ENCODE measurements at regions not wholly inside any gene's neighbourhood (a gene's known extent, or its start where the extent isn't known, plus 50 kb on each side); places are given as distances from the start of the nearest gene placed in this dataset.
"Not testable (repeated sequence)": the region's sequence is repeated elsewhere in the genome, so short reads cannot be mapped to it uniquely, and the experiment has no call there.

GRCh38 chr22:49413551-49413950, 414.1 kb downstream of the BRD1 start:
- no peak for DNase-seq (ENCODE audit: low read depth)

DNA sequence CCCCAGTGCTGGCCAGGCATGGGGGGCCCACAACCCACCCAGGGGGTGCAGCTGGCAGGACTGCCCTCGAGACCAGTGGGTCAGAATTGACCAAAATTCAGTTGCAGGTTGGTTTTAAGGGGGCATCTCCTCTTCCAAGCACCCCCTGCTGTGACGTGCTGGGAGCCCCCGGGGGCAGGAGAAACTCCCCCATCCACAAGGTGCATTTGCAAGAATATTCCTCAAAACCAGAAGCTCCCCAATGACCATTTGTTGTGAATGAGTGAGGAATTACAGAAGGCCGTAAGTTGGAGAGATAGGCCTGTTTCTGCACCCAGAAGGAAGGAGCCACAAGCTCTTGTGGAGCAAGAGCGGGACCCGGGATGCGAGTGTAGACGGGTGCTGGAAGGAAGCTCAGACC, 414.5 kb downstream of the BRD1 start:
- no peak for DNase-seq (ENCODE audit: low read depth)

DNA sequence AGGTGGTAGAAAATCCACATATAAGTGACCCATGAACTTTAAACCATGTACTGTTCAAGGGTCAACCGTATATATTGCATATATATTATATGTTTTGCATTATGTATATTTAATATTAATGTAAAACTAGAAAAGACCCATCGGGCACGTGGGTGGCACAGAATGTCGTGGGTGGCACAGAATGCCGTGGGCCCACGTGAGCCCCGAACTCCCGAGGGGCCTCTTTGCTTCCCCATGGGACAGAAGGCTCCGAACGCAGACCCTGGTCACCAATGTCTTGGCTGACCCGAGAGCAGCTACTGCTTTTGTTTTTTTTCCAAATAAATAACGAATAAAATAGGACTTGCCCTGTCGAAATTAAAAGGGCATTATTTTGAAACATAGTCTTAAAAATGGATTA, 415.4 kb downstream of the BRD1 start:
- no peak for DNase-seq (ENCODE audit: low read depth)

GRCh38 chr22:49411236-49411635, 416.4 kb downstream of the BRD1 start:
- DNase-seq (ENCODE audit: low read depth): no peak

DNA sequence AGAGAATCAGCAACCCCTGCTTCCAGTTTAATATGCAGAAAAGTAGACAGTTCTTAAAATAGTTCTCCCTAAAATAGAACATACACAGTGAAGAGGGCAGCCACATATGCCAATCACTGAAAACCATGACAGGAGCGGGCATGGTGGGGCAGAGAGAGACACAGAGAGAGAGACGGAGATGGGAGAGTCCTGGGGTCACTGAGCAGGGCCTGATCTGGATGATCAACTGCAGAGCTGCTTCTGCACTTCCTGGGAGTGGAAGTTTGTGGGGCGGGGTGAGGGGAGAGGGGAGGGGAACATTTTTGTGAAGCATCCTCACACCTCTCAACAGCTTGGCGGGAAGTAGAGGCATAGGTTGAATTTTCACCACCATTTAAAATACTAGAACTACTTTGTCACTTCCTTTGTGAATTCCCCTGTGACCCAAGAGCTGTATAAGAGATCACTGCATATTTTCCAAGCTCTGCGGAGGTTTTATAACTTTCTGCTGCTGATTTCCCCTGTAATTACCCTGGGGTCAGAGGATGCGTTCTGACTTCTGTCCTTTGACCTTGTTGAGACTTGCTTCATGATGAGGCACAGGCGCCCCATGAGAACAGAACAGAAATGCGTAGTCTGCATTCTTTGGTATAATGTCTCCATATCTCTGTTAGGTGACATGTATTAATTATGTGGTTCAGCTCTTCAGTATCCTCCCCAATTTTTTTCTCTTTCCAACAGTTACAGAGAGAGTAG, 419.4 kb downstream of the BRD1 start:
- DNase-seq (ENCODE audit: low read depth): no peak

DNA sequence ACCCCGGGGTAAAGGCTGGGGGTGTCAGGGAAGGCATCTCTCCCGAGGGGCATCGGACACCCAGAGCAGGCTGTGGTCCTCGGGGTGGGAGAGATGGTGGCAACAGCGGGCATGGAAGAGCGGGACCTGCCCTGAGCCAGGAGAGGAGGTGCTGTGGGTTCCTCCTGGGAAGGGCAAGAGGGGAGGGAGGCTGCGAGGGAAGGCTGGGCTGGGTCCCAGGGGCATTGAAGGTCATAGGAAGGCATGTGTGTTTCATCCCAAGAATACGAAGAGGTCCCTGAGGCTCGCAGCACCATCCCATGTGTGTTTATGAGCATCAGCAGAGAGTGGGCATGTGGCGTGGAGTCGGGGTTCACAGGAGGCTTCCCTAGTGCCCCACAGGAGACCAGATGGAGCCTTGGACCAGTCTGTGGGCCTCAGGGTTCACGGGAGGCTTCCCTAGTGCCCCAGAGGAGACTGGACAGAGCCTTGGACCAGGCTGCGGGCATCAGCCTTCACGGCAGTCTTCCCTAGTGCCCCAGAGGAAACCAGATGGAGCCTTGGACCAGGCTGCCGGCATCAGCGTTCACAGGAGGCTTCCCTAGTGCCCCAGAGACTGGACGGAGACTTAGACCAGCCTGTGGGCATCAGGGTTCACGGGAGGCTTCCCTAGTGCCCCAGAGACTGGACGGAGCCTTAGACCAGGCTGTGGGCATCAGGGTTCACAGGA, 420.6 kb downstream of the BRD1 start:
- no peak for DNase-seq (ENCODE audit: low read depth)

GRCh38 chr22:49406047-49406650, 421.5 kb downstream of the BRD1 start:
- DNase-seq (ENCODE audit: low read depth): no peak

- no peak for DNase-seq (ENCODE audit: low read depth)
Measured at GRCh38 chr22:49405590-49405989, 422.1 kb downstream of the BRD1 start.

DNA sequence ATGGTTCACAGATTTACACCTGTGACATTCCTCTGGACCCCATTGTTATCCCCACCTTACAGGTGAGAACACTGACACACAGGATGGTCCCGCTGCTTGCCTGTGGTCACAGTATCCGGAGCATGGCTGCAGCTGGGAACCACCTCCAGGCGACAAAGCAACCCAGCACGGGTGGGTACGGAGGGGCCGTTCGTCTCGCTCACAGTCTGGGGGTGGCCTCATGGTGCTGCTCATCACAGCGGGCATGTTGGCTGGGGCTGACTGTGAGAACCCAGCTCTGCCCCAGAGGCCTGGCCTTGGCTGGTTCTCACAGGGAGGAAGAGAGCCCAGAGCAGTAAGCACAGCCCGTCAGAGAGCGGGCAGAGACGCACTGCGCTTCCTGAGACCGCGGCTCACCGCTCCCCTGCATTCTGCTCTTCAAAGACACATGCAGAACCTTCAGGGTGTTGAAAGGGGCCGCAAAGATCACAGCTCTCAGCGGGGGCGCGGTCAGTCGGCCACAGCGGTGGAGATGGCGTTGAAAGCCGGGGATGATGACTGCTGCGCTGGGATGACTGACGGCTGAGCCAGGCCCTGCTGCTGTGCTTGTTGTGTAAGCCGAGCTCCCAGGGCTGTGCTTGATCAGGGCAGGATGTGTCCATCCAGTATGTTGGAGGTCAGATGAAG, 423.0 kb downstream of the BRD1 start:
- DNase-seq (ENCODE audit: low read depth): no peak

DNA sequence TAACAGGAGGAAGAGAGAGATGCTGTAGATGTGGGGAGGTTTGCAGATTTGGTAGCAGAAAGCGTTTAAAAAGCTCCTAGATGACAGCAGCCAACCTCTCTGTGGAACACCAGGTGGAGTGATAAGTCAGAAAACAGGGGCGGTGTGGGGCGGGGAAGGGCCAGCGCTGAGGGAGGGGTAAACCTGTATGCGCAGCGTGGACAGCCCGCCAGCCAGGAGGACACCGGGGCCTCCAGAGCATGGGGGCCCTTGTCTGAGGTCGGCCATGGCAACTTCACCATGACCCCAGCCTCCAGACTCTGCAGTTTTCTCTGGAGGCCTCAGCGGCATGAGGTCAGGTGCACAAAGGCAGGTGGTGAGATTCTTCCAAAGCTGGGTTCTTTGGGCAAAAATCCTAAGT, 423.7 kb downstream of the BRD1 start:
- no peak for DNase-seq (ENCODE audit: low read depth)

DNA sequence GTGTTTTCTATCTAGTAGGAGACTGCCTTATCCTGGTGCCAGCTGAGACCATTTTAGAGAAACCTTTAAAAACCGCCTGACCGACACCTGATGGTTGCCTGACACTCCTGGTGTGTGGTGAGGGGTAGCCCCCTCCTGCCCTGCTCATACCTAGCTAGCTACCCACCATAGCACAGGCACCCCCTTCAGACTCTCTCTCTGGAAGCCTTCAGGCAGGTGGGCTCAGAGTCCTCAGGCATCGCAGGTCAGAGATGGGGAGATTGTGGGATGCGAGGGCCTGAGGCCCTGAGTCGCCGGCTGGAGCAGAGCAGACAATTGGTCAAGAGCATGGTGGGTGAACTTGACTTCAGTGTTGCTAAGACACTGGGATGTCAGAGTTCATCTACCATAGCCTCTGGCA, 424.6 kb downstream of the BRD1 start:
- no peak for DNase-seq (ENCODE audit: low read depth)

DNA sequence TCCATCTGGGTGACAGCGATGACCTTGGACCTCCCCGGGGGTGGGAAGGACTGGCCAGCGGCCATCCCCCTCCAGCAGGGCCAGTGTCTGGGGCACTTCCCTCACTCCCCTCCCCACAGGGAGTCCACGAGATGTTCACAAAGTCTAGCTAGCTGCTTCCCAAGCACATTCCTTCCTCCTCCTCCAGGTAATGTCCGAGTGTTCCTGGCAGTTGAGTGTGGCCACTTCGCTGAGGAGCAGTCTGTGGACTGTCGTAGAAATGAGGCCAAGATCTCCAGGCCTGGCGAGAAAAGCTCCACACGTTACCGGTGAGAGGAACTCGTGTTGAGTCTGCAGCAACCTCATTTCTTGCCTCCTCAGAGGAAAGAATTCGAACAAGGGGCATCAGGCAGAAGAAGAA, 425.5 kb downstream of the BRD1 start:
- DNase-seq (ENCODE audit: low read depth): no peak

DNA sequence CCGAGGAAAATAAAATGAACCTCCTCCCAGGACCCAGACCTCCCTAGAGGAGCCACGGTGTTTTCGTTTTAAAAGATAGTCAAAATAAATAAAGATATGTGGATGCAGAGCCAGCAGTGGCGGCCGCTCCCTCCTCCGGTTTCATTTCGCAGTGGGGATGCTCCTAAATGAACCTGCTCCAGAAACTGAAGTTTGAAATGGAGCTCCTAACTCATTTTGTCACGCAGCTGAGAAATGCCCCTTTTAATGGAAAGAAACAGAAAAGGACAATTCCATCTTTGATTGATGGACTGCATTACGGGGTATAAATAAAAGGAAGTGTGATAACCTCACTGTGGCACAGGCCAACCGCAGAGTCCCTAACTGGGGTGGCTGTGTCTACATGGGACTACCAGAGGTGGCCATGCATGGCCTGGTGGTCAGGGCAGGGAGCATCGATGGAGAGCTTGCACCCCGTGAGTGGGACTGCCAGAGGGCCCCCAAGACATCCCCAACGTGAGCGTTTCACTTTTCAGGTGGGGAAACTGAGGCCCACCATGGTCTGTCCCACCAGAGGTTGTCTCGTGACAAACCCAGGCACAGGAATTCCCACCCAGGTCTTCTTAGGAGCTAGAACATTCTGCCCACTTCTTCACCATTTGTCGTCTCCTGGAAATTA, 426.6 kb downstream of the BRD1 start:
- DNase-seq (ENCODE audit: low read depth): no peak

DNA sequence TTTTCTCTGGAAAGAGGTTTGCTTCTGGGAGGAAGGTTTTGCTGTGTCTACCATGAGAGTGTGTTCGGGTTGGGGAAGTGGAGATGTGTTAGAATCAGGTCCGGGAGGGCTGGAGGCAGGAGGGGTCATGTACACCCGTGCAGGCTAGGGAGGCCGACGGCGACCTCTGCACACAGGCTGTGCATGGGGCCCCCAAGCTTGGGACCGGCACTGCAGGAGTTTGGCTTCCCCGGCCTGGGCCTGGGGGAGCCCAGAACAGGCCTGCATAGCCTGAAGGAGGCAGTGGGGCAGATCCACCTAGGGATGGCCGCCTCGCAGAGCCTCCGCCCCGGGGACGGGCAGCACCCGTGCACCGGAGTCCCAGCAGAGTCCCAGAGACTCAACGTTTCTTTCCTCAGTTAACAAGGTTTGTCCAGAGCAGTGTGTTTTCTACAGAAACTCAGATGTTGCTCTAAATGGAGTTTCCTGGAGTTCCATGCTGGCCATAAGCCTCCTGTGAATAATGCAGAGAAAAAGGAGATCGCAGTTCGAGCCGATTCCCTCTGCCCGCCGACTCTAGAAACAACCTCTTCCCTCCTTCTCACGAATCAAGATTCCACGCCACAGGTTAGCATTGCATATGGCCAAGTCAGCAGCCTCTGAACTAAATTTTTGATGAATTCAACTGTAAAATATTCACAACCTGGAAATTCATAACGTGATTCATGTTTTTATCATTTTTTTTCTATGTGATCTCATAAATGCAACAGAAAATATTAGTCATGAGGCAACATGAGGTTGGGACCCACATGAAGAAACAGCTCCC, 427.3 kb downstream of the BRD1 start:
- no peak for DNase-seq (ENCODE audit: low read depth)

GRCh38 chr22:49398646-49399045, 429.0 kb downstream of the BRD1 start:
- DNase-seq (ENCODE audit: low read depth): no peak

DNA sequence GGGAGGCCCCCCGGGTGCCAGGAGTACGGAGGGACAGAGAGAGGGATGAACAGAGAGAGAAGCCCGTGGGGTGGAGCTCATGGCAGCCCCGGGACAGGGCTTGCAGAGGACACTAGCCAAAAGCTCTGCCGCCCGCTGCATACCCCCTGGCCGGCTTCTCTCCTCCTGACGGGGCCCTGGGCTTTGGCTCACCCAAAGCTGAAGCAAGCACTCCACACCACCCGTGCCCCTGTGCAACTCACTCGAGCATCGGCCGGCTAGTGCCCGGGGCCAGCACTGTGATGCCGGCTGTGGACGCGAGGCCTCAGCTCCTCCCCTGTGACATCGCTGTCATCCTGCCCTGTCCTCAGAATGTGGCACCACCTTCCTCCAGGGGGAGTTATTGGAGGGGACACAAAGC, 429.6 kb downstream of the BRD1 start:
- no peak for DNase-seq (ENCODE audit: low read depth)

- no peak for DNase-seq (ENCODE audit: low read depth)
Measured at GRCh38 chr22:49396817-49397216, 430.9 kb downstream of the BRD1 start.

DNA sequence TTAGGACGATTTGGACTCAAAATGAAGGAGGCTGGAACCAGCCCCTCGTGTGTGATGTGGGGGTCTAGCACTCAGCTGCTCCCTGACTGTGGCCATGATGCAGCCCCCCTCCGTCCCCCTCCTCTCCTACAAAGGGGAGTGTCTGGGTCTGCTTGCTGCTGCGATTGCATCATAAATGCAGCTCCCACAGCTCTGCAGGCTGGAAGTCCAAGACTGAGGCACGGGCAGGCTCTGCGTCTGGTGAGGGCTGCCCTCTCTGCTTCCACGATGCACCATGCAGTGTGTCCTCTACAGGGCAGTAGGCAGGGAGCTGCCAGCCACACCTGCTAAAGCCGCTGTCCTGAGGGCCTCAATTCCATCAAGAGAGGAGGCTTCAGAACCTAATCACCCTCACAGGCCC, 432.1 kb downstream of the BRD1 start:
- DNase-seq (ENCODE audit: low read depth): no peak

DNA sequence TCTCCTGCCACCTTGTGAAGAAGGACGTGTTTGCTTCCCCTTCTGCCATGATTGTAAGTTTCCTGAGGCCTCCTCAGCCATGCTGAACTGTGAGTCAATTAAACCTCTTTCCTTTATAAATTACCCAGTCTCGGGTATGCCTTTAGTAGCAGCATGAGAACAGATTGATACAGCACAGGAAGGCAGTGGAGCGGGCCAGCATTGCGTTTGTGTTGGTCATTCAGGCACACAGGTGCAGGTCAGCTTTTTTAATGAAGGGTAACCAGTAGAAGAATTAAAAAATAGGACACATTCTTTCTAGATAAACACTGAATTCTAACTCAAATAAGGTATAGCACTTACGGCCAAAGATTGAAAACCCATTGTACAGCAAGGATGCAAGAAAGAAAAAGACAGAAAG, 432.6 kb downstream of the BRD1 start:
- DNase-seq (ENCODE audit: low read depth): not testable (repeated sequence)

GRCh38 chr22:49394116-49394785, 433.4 kb downstream of the BRD1 start:
- DNase-seq (ENCODE audit: low read depth): no peak

- DNase-seq (ENCODE audit: low read depth): no peak
Measured at GRCh38 chr22:49393526-49393925, 434.1 kb downstream of the BRD1 start.

All from HS-5 (cell line).